GM12878 (cell line): ENCODE measurements at regions not wholly inside any gene's neighbourhood (a gene's known extent, or its start where the extent isn't known, plus 50 kb on each side); places are given as distances from the start of the nearest gene placed in this dataset.

Source experiments
- ATAC-seq: fragments of 200-7000 bp; cut with Tn5 transposase; 3 replicates; pipeline ENCODE4 v1.9.1; 2020; ENCODE audit warnings: mild to moderate bottlenecking, moderate library complexity
- BruUV-seq: library from RNA; stranded (reverse); fragments of 400-500 nt; replicated peaks from 2 replicates; lab custom pipeline; 2021; lab: Mats Ljungman, UMichigan
- CTCF ChIA-PET: fragments of 300-600 bp; sonication (Branson Sonifier 250); formaldehyde crosslinking; extraction: SDS; loops from one replicate; lab custom pipeline; 2021; ENCODE audit warnings: inconsistent platforms; lab: Yijun Ruan, JAX
- POLR2A ChIA-PET: fragments of 350-600 bp; formaldehyde crosslinking; extraction: SDS; loops from one replicate; lab custom pipeline; 2021; ENCODE audit warnings: inconsistent platforms; lab: Charles Lee
- RAD21 ChIA-PET: fragments of 300-600 bp; sonication (Branson Sonifier 250); formaldehyde crosslinking; loops from one replicate; lab custom pipeline; 2023; ENCODE audit warnings: antibody characterized with exemption; ENCODE audit not compliant: unreplicated experiment; lab: Charles Lee
- SMC1A ChIA-PET: fragments of 300-600 bp; sonication (Branson Sonifier 250); formaldehyde crosslinking; loops from one replicate; lab custom pipeline; 2023; ENCODE audit not compliant: unreplicated experiment, uncharacterized antibody; lab: Charles Lee
- DNase-seq: peaks from one replicate; pipeline ENCODE4 v3.0.0-alpha.2; 2011; ENCODE audit warnings: low read depth, low spot score
- FAIRE-seq: peaks from 3 replicates; lab custom pipeline; 2011; peaks lifted over from hg19 to GRCh38; lab: Jason Lieb, UNC
- H2AFZ ChIP-seq: 2 replicates; pipeline ENCODE4 v1.6.0; 2011; ENCODE audit warnings: low read depth, low read length, control low read depth; ENCODE audit not compliant: control insufficient read depth
- H3K27ac ChIP-seq: 2 replicates; pipeline ENCODE4 v1.5.1; 2011; ENCODE audit warnings: control low read depth; ENCODE audit not compliant: control insufficient read depth, insufficient read depth
- H3K27me3 ChIP-seq, 2 experiments: replicated peaks in 1 of 2; 2 replicates each; pipeline versions ENCODE4 v1.6.0 to v1.6.1; 2011; ENCODE audit warnings: low read length in 1 of 2; ENCODE audit not compliant: control insufficient read depth in 2 of 2, insufficient read depth in 2 of 2
- H3K36me3 ChIP-seq, 2 experiments: 2 replicates each; pipeline ENCODE4 v1.5.1; 2011; ENCODE audit warnings: low read length in 1 of 2; ENCODE audit not compliant: control insufficient read depth in 2 of 2, insufficient read depth in 2 of 2
- H3K4me1 ChIP-seq: 2 replicates; pipeline ENCODE4 v1.6.1; 2011; ENCODE audit warnings: mild to moderate bottlenecking, low read length, moderate library complexity, mixed read lengths; ENCODE audit not compliant: control insufficient read depth, insufficient read depth
- H3K4me2 ChIP-seq: 2 replicates; pipeline ENCODE4 v1.6.0; 2011; ENCODE audit warnings: control low read depth; ENCODE audit not compliant: control insufficient read depth, insufficient read depth
- H3K4me3 ChIP-seq: fragments of 200-600 bp; sonication (generic); 2 replicates; pipeline ENCODE4 v1.5.1; 2016
- H3K79me2 ChIP-seq: 2 replicates; pipeline ENCODE4 v1.6.0; 2011; ENCODE audit warnings: low read length; ENCODE audit not compliant: control insufficient read depth, insufficient read depth
- H3K9ac ChIP-seq: 2 replicates; pipeline ENCODE4 v1.8.0; 2011; ENCODE audit warnings: low read length, control low read depth, mixed read lengths; ENCODE audit not compliant: control insufficient read depth, insufficient read depth
- H3K9me3 ChIP-seq: replicated peaks from 3 replicates; pipeline ENCODE4 v1.5.1; 2011; ENCODE audit warnings: mild to moderate bottlenecking, low read length; ENCODE audit not compliant: control insufficient read depth, insufficient read depth
- H4K20me1 ChIP-seq: 2 replicates; pipeline ENCODE4 v1.6.0; 2011; ENCODE audit not compliant: control insufficient read depth, insufficient read depth
- CREM ChIP-seq: IDR thresholded peaks from 2 replicates; pipeline ENCODE4 v1.6.1; 2014; ENCODE audit warnings: antibody characterized with exemption, low read depth
- EGR1 ChIP-seq, 2 experiments: IDR thresholded peaks; 1 replicate in 1 of 2; 2 replicates in 1 of 2; pipeline ENCODE4 v1.6.1; 2011 to 2012; ENCODE audit warnings: low read depth in 2 of 2, low read length in 2 of 2, borderline replicate concordance in 1 of 2, mild to moderate bottlenecking in 1 of 2, moderate library complexity in 1 of 2
- FOXM1 ChIP-seq: IDR thresholded peaks from 2 replicates; pipeline ENCODE4 v1.6.1; 2012; ENCODE audit warnings: low read depth, mild to moderate bottlenecking, inconsistent platforms, low read length, moderate library complexity
- GABPA ChIP-seq: IDR thresholded peaks from 2 replicates; pipeline ENCODE4 v1.6.1; 2014; ENCODE audit warnings: antibody characterized with exemption, low read depth, mild to moderate bottlenecking, inconsistent platforms
- PBX3 ChIP-seq: IDR thresholded peaks from 2 replicates; pipeline ENCODE4 v1.6.1; 2011; ENCODE audit warnings: mild to moderate bottlenecking, low read depth, low read length, moderate library complexity; ENCODE audit not compliant: insufficient replicate concordance
- PML ChIP-seq: IDR thresholded peaks from 2 replicates; pipeline ENCODE4 v1.6.1; 2012; ENCODE audit warnings: low read length, inconsistent platforms
- RB1 ChIP-seq: fragments of 450-650 bp; formaldehyde crosslinking; IDR thresholded peaks from 2 replicates; pipeline ENCODE4 v1.6.1; 2017; ENCODE audit warnings: mild to moderate bottlenecking, borderline replicate concordance
- RFX5 ChIP-seq: IDR thresholded peaks from 2 replicates; pipeline ENCODE4 v1.6.1; 2011; ENCODE audit warnings: low read depth, low read length, improper control_type of control experiment
- SMC3 ChIP-seq: IDR thresholded peaks from 2 replicates; pipeline ENCODE4 v1.6.1; 2011; ENCODE audit warnings: low read length, improper control_type of control experiment, borderline replicate concordance
- STAT3 ChIP-seq: IDR thresholded peaks from 2 replicates; pipeline ENCODE4 v1.6.1; 2011; ENCODE audit warnings: low read depth, low read length, improper control_type of control experiment
- SUPT20H ChIP-seq: IDR thresholded peaks from 2 replicates; pipeline ENCODE4 v1.6.1; 2011; ENCODE audit warnings: low read depth, mild to moderate bottlenecking, low read length, moderate library complexity, borderline replicate concordance; ENCODE audit not compliant: control insufficient read depth
- SUZ12 ChIP-seq: fragments of 200-600 bp; sonication (generic); IDR thresholded peaks from one replicate; pipeline ENCODE4 v1.6.1; 2018; ENCODE audit warnings: antibody characterized with exemption, mild to moderate bottlenecking; ENCODE audit not compliant: unreplicated experiment
- TARDBP ChIP-seq: IDR thresholded peaks from 2 replicates; pipeline ENCODE4 v1.6.1; 2016; ENCODE audit warnings: borderline replicate concordance
- TCF3 ChIP-seq: IDR thresholded peaks from 2 replicates; pipeline ENCODE4 v1.6.1; 2012; ENCODE audit warnings: low read depth, mild to moderate bottlenecking, low read length, borderline replicate concordance; ENCODE audit not compliant: insufficient read depth
- WRNIP1 ChIP-seq: IDR thresholded peaks from 2 replicates; pipeline ENCODE4 v1.6.1; 2011; ENCODE audit warnings: low read depth, low read length, improper control_type of control experiment, borderline replicate concordance
- ZBTB11 ChIP-seq: fragments of 450-650 bp; formaldehyde crosslinking; IDR thresholded peaks from 2 replicates; pipeline ENCODE4 v1.5.0; 2022; ENCODE audit warnings: mild to moderate bottlenecking, missing genetic modification characterization
- ZNF24 ChIP-seq: fragments of 450-650 bp; IDR thresholded peaks from 2 replicates; pipeline ENCODE4 v1.6.1; 2017; ENCODE audit warnings: antibody characterized with exemption, mild to moderate bottlenecking
- WGBS: methylation state at CpG from one replicate; pipeline ENCODE4 v1.1.6; 2016; ENCODE audit warnings: low lambda C conversion rate; ENCODE audit not compliant: insufficient replicate concordance, insufficient coverage; ENCODE audit errors: missing lambda C conversion rate; 5-methylcytosine and 5-hydroxymethylcytosine counted together
- in situ Hi-C: fragments of 300-500 bp; cut with MboI; formaldehyde crosslinking; loops from 9 replicates; pipeline ENCODE4 v1.14.3; 2018; ENCODE audit warnings: mixed read lengths
- intact Hi-C: fragments of 100-400 bp; cut with micrococcal nuclease; formaldehyde crosslinking; loops from one replicate; pipeline ENCODE4 v1.14.2; 2022; ENCODE audit not compliant: unreplicated experiment

- RAD21 ChIA-PET: interaction anchor here (0.6 to 0.7 kb wide), 2 partner anchors 63 to 142 kb away, joined by 3 to 5 read pairs; no protein-coding TSS in a partner anchor
- H3K27me3 ChIP-seq: no peaks in the 10 kb centered on the region
- intact Hi-C loops: no loop called here
- H3K9me3 ChIP-seq: no peaks in the 10 kb centered on the region
- no peaks in the 10 kb centered on the region for H3K4me1 ChIP-seq
- no TSS peak for BruUV-seq
- no peak overlapping the region for H3K27ac ChIP-seq
- H4K20me1 ChIP-seq: no peaks in the 10 kb centered on the region
- TF ChIP-seq STAT3 (no peak), RFX5 (no peak), ZBTB11 (no peak), SUPT20H (no peak), TARDBP (no peak), GABPA (no peak), TCF3 (no peak), RB1 (no peak), SMC3 (no peak), EGR1 (IDR thresholded peaks at IDR 0.05; ENCODE audit: borderline replicate concordance in 1 of 2, low read depth in 2 of 2, low read length in 2 of 2) (no peak), SUZ12 (no peak), WRNIP1 (no peak), ZNF24 (no peak), FOXM1 (no peak), PBX3 (no peak), PML (no peak), CREM (no peak)
- TF ChIP-seq, all 136 proteins: peak for 0
- ATAC-seq: no peak
- ChIA-PET CTCF (interaction anchor here (1.0 kb wide), 1 partner anchor 132 kb away, joined by 3 read pairs; no protein-coding TSS in a partner anchor), SMC1A (interaction anchor here (0.9 kb wide), 1 partner anchor 14 kb away, joined by 3 read pairs; no protein-coding TSS in a partner anchor), POLR2A (interaction anchor here (0.6 kb wide), 1 partner anchor 10 kb away, joined by 3 read pairs; no protein-coding TSS in a partner anchor)
- no peak for FAIRE-seq
- no peak overlapping the region for H2AFZ ChIP-seq
- 71% methylated on average over 2 of the region's 2 CpGs for WGBS
- H3K79me2 ChIP-seq: no peaks in the 10 kb centered on the region
- no peak overlapping the region for H3K9ac ChIP-seq
- DNase-seq: no peak
- H3K4me2 ChIP-seq: no peak overlapping the region
- no peaks in the 10 kb centered on the region for H3K36me3 ChIP-seq
- H3K4me3 ChIP-seq: no peak overlapping the region
- in situ Hi-C loops: no loop called here
Measured at GRCh38 chr12:31818623-31819268, 89.9 kb upstream of the AMN1 start.
